ENCODE measurements at regions not wholly inside any gene's neighbourhood (a gene's known extent, or its start where the extent isn't known, plus 50 kb on each side); places are given as distances from the start of the nearest gene placed in this dataset.

DNA sequence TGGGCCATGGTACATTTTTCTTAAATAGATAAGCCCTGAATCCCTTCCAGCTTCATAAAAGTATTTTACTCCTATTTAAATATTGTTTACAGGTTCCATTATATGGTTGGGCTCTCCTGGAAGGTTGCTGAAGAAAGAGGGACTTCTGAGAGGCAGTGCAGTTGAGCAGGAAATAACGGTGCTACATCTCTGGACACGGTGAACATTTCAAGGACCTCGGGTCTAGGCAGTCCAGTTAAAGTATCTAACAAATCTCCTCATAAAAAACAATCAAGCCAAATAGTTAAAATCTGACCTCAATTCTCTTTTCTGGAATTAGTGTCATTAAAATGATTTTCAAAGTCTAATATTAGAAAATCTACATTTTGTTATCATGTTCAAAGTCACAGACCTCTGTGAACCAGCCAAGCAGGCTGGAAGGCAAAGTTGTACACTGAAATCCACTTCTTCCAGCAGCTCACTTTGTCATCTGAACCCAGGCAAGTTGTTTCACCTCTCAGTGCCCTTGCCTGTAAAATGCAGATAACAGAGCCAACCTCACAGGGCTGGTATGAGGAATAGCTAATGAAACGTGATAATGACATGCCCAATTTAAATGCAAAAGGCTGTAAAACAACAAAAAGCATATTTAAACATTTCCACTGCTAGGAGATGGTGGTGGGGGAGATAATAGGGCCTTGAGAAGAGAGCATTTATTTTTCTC lies 267.0 kb upstream of the KLF3 start:
- WGBS, 2 donors (ENCODE audit: low coverage in 1 of 2) = 13 to 72% methylated on average over 1 to 4 of the region's 4 CpGs
- TF ChIP-seq, protein P1, sequence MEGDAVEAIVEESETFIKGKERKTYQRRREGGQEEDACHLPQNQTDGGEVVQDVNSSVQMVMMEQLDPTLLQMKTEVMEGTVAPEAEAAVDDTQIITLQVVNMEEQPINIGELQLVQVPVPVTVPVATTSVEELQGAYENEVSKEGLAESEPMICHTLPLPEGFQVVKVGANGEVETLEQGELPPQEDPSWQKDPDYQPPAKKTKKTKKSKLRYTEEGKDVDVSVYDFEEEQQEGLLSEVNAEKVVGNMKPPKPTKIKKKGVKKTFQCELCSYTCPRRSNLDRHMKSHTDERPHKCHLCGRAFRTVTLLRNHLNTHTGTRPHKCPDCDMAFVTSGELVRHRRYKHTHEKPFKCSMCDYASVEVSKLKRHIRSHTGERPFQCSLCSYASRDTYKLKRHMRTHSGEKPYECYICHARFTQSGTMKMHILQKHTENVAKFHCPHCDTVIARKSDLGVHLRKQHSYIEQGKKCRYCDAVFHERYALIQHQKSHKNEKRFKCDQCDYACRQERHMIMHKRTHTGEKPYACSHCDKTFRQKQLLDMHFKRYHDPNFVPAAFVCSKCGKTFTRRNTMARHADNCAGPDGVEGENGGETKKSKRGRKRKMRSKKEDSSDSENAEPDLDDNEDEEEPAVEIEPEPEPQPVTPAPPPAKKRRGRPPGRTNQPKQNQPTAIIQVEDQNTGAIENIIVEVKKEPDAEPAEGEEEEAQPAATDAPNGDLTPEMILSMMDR (IDR thresholded peaks at IDR 0.05) = no peak
- TF ChIP-seq POLR2AphosphoS5 (IDR thresholded peaks at IDR 0.05) (no peak), EP300 (IDR thresholded peaks at IDR 0.05; ENCODE audit: low read depth) (no peak), POLR2A (IDR thresholded peaks at IDR 0.05) (no peak)
- in situ Hi-C loops (cut with MboI; ENCODE audit: low pct_ligation_motif_present in 1 of 4, low pct_unique_long_range_greater_than_20kb in 1 of 4, low sequenced_read_pairs in 3 of 4) (no loop called here), intact Hi-C loops (cut with DNase I; ENCODE audit: low total_unique reads) (no loop called here)
- H3K4me1 ChIP-seq = no peaks in the 10 kb centered on the region
- H3K4me3 ChIP-seq = no peak overlapping the region
- H3K36me3 ChIP-seq = no peaks in the 10 kb centered on the region
- H3K9me3 ChIP-seq = peaks cover 0 to 7% of the 10 kb centered on the region in 2 donors
- H3K27ac ChIP-seq = no peak overlapping the region
- no peaks in the 10 kb centered on the region for H3K27me3 ChIP-seq
- DNase-seq = no peak

DNA sequence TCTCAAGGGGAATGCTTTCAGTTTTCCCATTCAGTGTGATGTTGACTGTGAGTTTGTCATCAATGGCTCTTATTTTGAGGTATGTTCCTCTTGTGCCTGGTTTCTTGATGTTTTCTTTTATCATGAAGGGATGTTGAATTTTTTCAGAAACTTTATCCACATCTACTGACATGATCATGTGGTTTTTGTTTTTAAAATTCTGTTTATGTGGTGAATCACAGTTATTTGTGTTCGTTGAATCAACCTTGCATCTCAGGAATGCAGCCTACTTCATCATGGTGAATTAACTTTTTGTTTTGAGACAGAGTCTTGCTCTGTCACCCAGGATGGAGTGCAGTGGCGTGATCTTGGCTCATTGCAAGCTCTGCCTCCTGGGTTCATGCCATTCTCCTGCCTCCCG lies 263.1 kb upstream of the KLF3 start:
- H3K27ac ChIP-seq = no peak overlapping the region
- H3K4me3 ChIP-seq = no peak overlapping the region
- 92 to 100% methylated on average over 1 to 3 of the region's 3 CpGs for WGBS, 2 donors (ENCODE audit: low coverage in 1 of 2)
- no peaks in the 10 kb centered on the region for H3K36me3 ChIP-seq
- intact Hi-C loops (cut with DNase I; ENCODE audit: low total_unique reads) (loop anchor here (1.0 kb wide), 1 partner anchor 10 kb away; no protein-coding TSS in a partner anchor), in situ Hi-C loops (cut with MboI; ENCODE audit: low pct_ligation_motif_present in 1 of 4, low pct_unique_long_range_greater_than_20kb in 1 of 4, low sequenced_read_pairs in 3 of 4) (no loop called here)
- DNase-seq = no peak
- TF ChIP-seq EP300 (IDR thresholded peaks at IDR 0.05; ENCODE audit: low read depth) (no peak), POLR2AphosphoS5 (IDR thresholded peaks at IDR 0.05) (no peak), POLR2A (IDR thresholded peaks at IDR 0.05) (no peak)
- TF ChIP-seq, protein P1 (IDR thresholded peaks at IDR 0.05) = no peak
- H3K4me1 ChIP-seq = no peaks in the 10 kb centered on the region
- no peaks in the 10 kb centered on the region for H3K9me3 ChIP-seq
- H3K27me3 ChIP-seq = no peaks in the 10 kb centered on the region

- intact Hi-C loops (cut with DNase I; ENCODE audit: low total_unique reads) (no loop called here), in situ Hi-C loops (cut with MboI; ENCODE audit: low pct_ligation_motif_present in 1 of 4, low pct_unique_long_range_greater_than_20kb in 1 of 4, low sequenced_read_pairs in 3 of 4) (no loop called here)
- Histone ChIP-seq H3K36me3 (no peaks in the 10 kb centered on the region), H3K9me3 (no peaks in the 10 kb centered on the region), H3K4me3 (no peak overlapping the region), H3K27ac (no peak overlapping the region), H3K4me1 (peaks cover 0 to 3% (median 0%) of the 10 kb centered on the region in 4 donors), H3K27me3 (no peaks in the 10 kb centered on the region)
- 92 to 100% methylated on average over 1 to 3 of the region's 3 CpGs for WGBS, 2 donors (ENCODE audit: low coverage in 1 of 2)
- DNase-seq = no peak
- TF ChIP-seq POLR2A (IDR thresholded peaks at IDR 0.05) = no peak
- TF ChIP-seq POLR2AphosphoS5 (IDR thresholded peaks at IDR 0.05) = no peak
- no peak for TF ChIP-seq EP300 (IDR thresholded peaks at IDR 0.05; ENCODE audit: low read depth)
- TF ChIP-seq, protein P1 (IDR thresholded peaks at IDR 0.05) = no peak
These were observed 257.8 kb upstream of the KLF3 start for GRCh38 chr4:38406243-38406642.

- in situ Hi-C loops (cut with MboI; ENCODE audit: low pct_ligation_motif_present in 1 of 4, low pct_unique_long_range_greater_than_20kb in 1 of 4, low sequenced_read_pairs in 3 of 4) = no loop called here
- H3K36me3 ChIP-seq = no peaks in the 10 kb centered on the region
- peaks cover 0 to 25% (median 14%) of the 10 kb centered on the region in 4 donors for H3K4me1 ChIP-seq
- WGBS, 2 donors (ENCODE audit: low coverage in 1 of 2) = 79 to 81% methylated on average over 2 of the region's 2 CpGs
- no peak overlapping the region for H3K4me3 ChIP-seq
- intact Hi-C loops (cut with DNase I; ENCODE audit: low total_unique reads) = no loop called here
- DNase-seq = no peak
- no peaks in the 10 kb centered on the region for H3K9me3 ChIP-seq
- no peak overlapping the region for H3K27ac ChIP-seq
- TF ChIP-seq POLR2A (IDR thresholded peaks at IDR 0.05) = no peak
- no peak for TF ChIP-seq POLR2AphosphoS5 (IDR thresholded peaks at IDR 0.05)
- no peak for TF ChIP-seq EP300 (IDR thresholded peaks at IDR 0.05; ENCODE audit: low read depth)
- TF ChIP-seq, protein P1 (IDR thresholded peaks at IDR 0.05) = no peak
- no peaks in the 10 kb centered on the region for H3K27me3 ChIP-seq
These were observed 254.1 kb upstream of the KLF3 start for GRCh38 chr4:38409852-38410251.
